ENCODE measurements at regions not wholly inside any gene's neighbourhood (a gene's known extent, or its start where the extent isn't known, plus 50 kb on each side); places are given as distances from the start of the nearest gene placed in this dataset.

- H3K4me2 ChIP-seq (ENCODE audit: low read length), result no peak overlapping the region
- ChIA-PET POLR2A (ENCODE audit: unreplicated experiment) (no interaction called here), CTCF (interaction anchor here (0.6 kb wide), 1 partner anchor 178 kb away, joined by 4 read pairs; no protein-coding TSS in a partner anchor)
- no peaks in the 10 kb centered on the region for H3K36me3 ChIP-seq (ENCODE audit: low read depth, low read length)
- H4K20me1 ChIP-seq (ENCODE audit: low read length), result no peaks in the 10 kb centered on the region
- no peaks in the 10 kb centered on the region for H3K9me2 ChIP-seq (replicated peaks; ENCODE audit: low read length)
- DNase-seq, result peak; percentile 51
- TF ChIP-seq, protein P1, sequence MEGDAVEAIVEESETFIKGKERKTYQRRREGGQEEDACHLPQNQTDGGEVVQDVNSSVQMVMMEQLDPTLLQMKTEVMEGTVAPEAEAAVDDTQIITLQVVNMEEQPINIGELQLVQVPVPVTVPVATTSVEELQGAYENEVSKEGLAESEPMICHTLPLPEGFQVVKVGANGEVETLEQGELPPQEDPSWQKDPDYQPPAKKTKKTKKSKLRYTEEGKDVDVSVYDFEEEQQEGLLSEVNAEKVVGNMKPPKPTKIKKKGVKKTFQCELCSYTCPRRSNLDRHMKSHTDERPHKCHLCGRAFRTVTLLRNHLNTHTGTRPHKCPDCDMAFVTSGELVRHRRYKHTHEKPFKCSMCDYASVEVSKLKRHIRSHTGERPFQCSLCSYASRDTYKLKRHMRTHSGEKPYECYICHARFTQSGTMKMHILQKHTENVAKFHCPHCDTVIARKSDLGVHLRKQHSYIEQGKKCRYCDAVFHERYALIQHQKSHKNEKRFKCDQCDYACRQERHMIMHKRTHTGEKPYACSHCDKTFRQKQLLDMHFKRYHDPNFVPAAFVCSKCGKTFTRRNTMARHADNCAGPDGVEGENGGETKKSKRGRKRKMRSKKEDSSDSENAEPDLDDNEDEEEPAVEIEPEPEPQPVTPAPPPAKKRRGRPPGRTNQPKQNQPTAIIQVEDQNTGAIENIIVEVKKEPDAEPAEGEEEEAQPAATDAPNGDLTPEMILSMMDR (conservative IDR thresholded peaks at IDR 0.05; ENCODE audit: low read depth, low read length), result no peak
- TF ChIP-seq EZH2phosphoT487 (IDR thresholded peaks at IDR 0.05; ENCODE audit: borderline replicate concordance, low read length), result no peak
- H3K4me3 ChIP-seq (ENCODE audit: low read length), result no peak overlapping the region
- peaks cover 4% of the 10 kb centered on the region for H3F3A ChIP-seq (ENCODE audit: low read length, unreplicated experiment)
- H2AFZ ChIP-seq (ENCODE audit: low read length), result no peak overlapping the region
- no peaks in the 10 kb centered on the region for H3K27me3 ChIP-seq (ENCODE audit: low read length)
- no peak overlapping the region for H3K27ac ChIP-seq (ENCODE audit: low read length)
- H3K9ac ChIP-seq (ENCODE audit: low read length), result no peak overlapping the region
- H3K4me1 ChIP-seq (ENCODE audit: insufficient read depth, low read length), result peaks cover 41% of the 10 kb centered on the region
- intact Hi-C loops (cut with micrococcal nuclease), result no loop called here
- ATAC-seq, result no peak
- H3K9me3 ChIP-seq (ENCODE audit: low read length), result no peaks in the 10 kb centered on the region
- no TSS peak for BruUV-seq (replicated peaks)
- H3K79me2 ChIP-seq (ENCODE audit: low read length), result no peaks in the 10 kb centered on the region
Observed at GRCh38 chrX:134721766-134722532, 63.7 kb upstream of the PLAC1 start.

DNA sequence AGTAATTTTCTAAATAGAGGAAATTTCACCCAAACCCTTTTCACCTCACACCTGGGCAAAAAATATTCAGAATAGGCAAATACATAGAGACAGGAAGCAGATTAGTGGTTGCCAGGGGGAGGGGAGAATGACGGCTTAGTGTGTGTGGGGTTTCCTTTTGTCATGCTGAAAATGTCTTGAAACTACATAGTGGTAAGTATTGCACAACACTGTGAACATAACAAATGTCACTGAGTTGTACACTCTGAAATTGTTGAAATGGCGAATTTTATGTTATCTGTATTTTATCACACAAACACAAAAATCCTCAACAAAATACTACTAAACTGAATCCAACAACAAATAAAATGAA is 60.7 kb upstream of the PLAC1 start:
- H3K9me3 ChIP-seq (ENCODE audit: low read length), result no peaks in the 10 kb centered on the region
- peak overlapping the region; percentile 61 for H3K4me2 ChIP-seq (ENCODE audit: low read length)
- no peaks in the 10 kb centered on the region for H3K79me2 ChIP-seq (ENCODE audit: low read length)
- peak; percentile 49 for DNase-seq
- no TSS peak for BruUV-seq (replicated peaks)
- ChIA-PET CTCF (no interaction called here), POLR2A (ENCODE audit: unreplicated experiment) (no interaction called here)
- H3K9ac ChIP-seq (ENCODE audit: low read length), result peak overlapping the region; percentile 19; the same call in 1 of the 2 replicates
- H2AFZ ChIP-seq (ENCODE audit: low read length), result no peak overlapping the region
- H4K20me1 ChIP-seq (ENCODE audit: low read length), result no peaks in the 10 kb centered on the region
- no peak overlapping the region for H3K4me3 ChIP-seq (ENCODE audit: low read length)
- no peaks in the 10 kb centered on the region for H3K9me2 ChIP-seq (replicated peaks; ENCODE audit: low read length)
- no peaks in the 10 kb centered on the region for H3K36me3 ChIP-seq (ENCODE audit: low read depth, low read length)
- intact Hi-C loops (cut with micrococcal nuclease), result loop anchor here (5.0 kb wide), 1 partner anchor 97 kb away; no protein-coding TSS in a partner anchor
- peaks cover 17% of the 10 kb centered on the region for H3K4me1 ChIP-seq (ENCODE audit: insufficient read depth, low read length)
- peaks cover 4% of the 10 kb centered on the region for H3F3A ChIP-seq (ENCODE audit: low read length, unreplicated experiment)
- no peaks in the 10 kb centered on the region for H3K27me3 ChIP-seq (ENCODE audit: low read length)
- TF ChIP-seq, protein P1 (conservative IDR thresholded peaks at IDR 0.05; ENCODE audit: low read depth, low read length), result no peak
- TF ChIP-seq EZH2 (IDR thresholded peaks at IDR 0.05; ENCODE audit: low read length, unreplicated experiment) (no peak), EZH2phosphoT487 (IDR thresholded peaks at IDR 0.05; ENCODE audit: borderline replicate concordance, low read length) (no peak)
- ATAC-seq, result no peak; the same call in 1 of the 2 replicates
- peak overlapping the region; percentile 78 for H3K27ac ChIP-seq (ENCODE audit: low read length)

Data from PC-3 (cell line).